ENCODE measurements at regions not wholly inside any gene's neighbourhood (a gene's known extent, or its start where the extent isn't known, plus 50 kb on each side); places are given as distances from the start of the nearest gene placed in this dataset.
A peak's percentile ranks its signal among the peaks of the same experiment; 100 is the strongest.

- TF ChIP-seq, protein P1, sequence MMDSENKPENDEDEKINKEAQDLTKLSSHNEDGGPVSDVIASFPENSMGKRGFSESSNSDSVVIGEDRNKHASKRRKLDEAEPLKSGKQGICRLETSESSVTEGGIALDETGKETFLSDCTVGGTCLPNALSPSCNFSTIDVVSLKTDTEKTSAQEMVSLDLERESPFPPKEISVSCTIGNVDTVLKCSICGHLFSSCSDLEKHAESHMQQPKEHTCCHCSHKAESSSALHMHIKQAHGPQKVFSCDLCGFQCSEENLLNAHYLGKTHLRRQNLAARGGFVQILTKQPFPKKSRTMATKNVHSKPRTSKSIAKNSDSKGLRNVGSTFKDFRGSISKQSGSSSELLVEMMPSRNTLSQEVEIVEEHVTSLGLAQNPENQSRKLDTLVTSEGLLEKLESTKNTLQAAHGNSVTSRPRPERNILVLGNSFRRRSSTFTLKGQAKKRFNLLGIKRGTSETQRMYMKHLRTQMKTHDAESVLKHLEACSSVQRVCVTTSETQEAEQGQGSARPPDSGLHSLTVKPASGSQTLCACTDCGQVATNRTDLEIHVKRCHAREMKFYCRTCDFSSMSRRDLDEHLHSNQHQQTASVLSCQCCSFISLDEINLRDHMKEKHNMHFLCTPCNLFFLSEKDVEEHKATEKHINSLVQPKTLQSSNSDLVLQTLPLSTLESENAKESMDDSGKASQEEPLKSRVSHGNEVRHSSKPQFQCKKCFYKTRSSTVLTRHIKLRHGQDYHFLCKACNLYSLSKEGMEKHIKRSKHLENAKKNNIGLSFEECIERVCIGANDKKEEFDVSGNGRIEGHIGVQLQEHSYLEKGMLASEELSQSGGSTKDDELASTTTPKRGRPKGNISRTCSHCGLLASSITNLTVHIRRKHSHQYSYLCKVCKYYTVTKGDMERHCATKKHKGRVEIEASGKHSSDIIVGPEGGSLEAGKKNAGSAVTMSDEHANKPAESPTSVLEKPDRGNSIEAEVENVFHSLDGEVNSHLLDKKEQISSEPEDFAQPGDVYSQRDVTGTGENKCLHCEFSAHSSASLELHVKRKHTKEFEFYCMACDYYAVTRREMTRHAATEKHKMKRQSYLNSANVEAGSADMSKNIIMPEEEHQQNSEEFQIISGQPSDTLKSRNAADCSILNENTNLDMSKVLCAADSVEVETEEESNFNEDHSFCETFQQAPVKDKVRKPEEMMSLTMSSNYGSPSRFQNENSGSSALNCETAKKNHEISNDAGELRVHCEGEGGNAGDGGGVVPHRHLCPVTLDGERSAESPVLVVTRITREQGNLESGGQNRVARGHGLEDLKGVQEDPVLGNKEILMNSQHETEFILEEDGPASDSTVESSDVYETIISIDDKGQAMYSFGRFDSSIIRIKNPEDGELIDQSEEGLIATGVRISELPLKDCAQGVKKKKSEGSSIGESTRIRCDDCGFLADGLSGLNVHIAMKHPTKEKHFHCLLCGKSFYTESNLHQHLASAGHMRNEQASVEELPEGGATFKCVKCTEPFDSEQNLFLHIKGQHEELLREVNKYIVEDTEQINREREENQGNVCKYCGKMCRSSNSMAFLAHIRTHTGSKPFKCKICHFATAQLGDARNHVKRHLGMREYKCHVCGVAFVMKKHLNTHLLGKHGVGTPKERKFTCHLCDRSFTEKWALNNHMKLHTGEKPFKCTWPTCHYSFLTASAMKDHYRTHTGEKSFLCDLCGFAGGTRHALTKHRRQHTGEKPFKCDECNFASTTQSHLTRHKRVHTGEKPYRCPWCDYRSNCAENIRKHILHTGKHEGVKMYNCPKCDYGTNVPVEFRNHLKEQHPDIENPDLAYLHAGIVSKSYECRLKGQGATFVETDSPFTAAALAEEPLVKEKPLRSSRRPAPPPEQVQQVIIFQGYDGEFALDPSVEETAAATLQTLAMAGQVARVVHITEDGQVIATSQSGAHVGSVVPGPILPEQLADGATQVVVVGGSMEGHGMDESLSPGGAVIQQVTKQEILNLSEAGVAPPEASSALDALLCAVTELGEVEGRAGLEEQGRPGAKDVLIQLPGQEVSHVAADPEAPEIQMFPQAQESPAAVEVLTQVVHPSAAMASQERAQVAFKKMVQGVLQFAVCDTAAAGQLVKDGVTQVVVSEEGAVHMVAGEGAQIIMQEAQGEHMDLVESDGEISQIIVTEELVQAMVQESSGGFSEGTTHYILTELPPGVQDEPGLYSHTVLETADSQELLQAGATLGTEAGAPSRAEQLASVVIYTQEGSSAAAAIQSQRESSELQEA (CRISPR knock-in tag; IDR thresholded peaks at IDR 0.05; ENCODE audit: not compliant biosample characterization): no peak
- TF ChIP-seq MLX (CRISPR knock-in tag; IDR thresholded peaks at IDR 0.05): peak; percentile 30; the same call in 1 of the 2 replicates
- no peak for TF ChIP-seq IRF1 (CRISPR knock-in tag; IDR thresholded peaks at IDR 0.05; ENCODE audit: low read depth)
- TF ChIP-seq, protein P2, sequence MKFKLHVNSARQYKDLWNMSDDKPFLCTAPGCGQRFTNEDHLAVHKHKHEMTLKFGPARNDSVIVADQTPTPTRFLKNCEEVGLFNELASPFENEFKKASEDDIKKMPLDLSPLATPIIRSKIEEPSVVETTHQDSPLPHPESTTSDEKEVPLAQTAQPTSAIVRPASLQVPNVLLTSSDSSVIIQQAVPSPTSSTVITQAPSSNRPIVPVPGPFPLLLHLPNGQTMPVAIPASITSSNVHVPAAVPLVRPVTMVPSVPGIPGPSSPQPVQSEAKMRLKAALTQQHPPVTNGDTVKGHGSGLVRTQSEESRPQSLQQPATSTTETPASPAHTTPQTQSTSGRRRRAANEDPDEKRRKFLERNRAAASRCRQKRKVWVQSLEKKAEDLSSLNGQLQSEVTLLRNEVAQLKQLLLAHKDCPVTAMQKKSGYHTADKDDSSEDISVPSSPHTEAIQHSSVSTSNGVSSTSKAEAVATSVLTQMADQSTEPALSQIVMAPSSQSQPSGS (CRISPR knock-in tag; IDR thresholded peaks at IDR 0.05): peak; percentile 73; the same call in 1 of the 2 replicates
- TF ChIP-seq WIZ (CRISPR knock-in tag; IDR thresholded peaks at IDR 0.05): no peak
- TF ChIP-seq ZNF34 (CRISPR knock-in tag; IDR thresholded peaks at IDR 0.05; ENCODE audit: borderline replicate concordance): no peak
- 0 out of 2 replicates have a peak, but pooled peaks have one; percentile 25 for TF ChIP-seq HDAC2 (CRISPR knock-in tag; IDR thresholded peaks at IDR 0.05)
- no peak for TF ChIP-seq ATRX (CRISPR knock-in tag; IDR thresholded peaks at IDR 0.05; ENCODE audit: borderline replicate concordance)
- TF ChIP-seq ASH2L (IDR thresholded peaks at IDR 0.05; ENCODE audit: insufficient read length, low read depth, low read length): peak; percentile 20
- TF ChIP-seq ZNF720 (CRISPR knock-in tag; IDR thresholded peaks at IDR 0.05): no peak
- TF ChIP-seq TBX2 (CRISPR knock-in tag; IDR thresholded peaks at IDR 0.05; ENCODE audit: borderline replicate concordance): 0 out of 2 replicates have a peak, but pooled peaks have one; percentile 31
- TF ChIP-seq CCDC6 (CRISPR knock-in tag; IDR thresholded peaks at IDR 0.05): no peak
- no peak for TF ChIP-seq ZNF777 (CRISPR knock-in tag; IDR thresholded peaks at IDR 0.05)
- TF ChIP-seq ZMYM3 (CRISPR knock-in tag; IDR thresholded peaks at IDR 0.05): no peak
- TF ChIP-seq, protein P3, sequence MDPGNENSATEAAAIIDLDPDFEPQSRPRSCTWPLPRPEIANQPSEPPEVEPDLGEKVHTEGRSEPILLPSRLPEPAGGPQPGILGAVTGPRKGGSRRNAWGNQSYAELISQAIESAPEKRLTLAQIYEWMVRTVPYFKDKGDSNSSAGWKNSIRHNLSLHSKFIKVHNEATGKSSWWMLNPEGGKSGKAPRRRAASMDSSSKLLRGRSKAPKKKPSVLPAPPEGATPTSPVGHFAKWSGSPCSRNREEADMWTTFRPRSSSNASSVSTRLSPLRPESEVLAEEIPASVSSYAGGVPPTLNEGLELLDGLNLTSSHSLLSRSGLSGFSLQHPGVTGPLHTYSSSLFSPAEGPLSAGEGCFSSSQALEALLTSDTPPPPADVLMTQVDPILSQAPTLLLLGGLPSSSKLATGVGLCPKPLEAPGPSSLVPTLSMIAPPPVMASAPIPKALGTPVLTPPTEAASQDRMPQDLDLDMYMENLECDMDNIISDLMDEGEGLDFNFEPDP (CRISPR knock-in tag; conservative IDR thresholded peaks at IDR 0.05): no peak
- TF ChIP-seq ZNF788 (CRISPR knock-in tag; IDR thresholded peaks at IDR 0.05; ENCODE audit: borderline replicate concordance): no peak
- no peak for TF ChIP-seq SYNCRIP (IDR thresholded peaks at IDR 0.05; ENCODE audit: insufficient read depth, low read depth, low read length)
- TF ChIP-seq FOXO1 (CRISPR knock-in tag; IDR thresholded peaks at IDR 0.05): peak; percentile 45; the same call in 1 of the 2 replicates
Observed at GRCh38 chr18:11497585-11497984, 111.8 kb upstream of the SLC35G4 start (continued).
